ENCODE measurements at regions not wholly inside any gene's neighbourhood (a gene's known extent, or its start where the extent isn't known, plus 50 kb on each side); places are given as distances from the start of the nearest gene placed in this dataset.

- no peak for FAIRE-seq
- Histone ChIP-seq H3K27ac (ENCODE audit: control insufficient read depth, insufficient read depth, low read length) (no peak overlapping the region), H3K4me2 (ENCODE audit: control insufficient read depth, extremely low read depth, insufficient read depth, low read depth, low read length) (no peak overlapping the region), H3K9me1 (ENCODE audit: control insufficient read depth, extremely low read depth, insufficient read depth, low read length) (no peaks in the 10 kb centered on the region), H2AFZ (ENCODE audit: control insufficient read depth, low read length) (no peak overlapping the region), H4K20me1 (ENCODE audit: control insufficient read depth, extremely low read depth, insufficient read depth, low read length) (no peaks in the 10 kb centered on the region), H3K36me3 (ENCODE audit: control insufficient read depth in 2 of 2, extremely low read depth in 1 of 2, insufficient read depth in 2 of 2, low read length in 2 of 2) (no peaks in the 10 kb centered on the region), H3K4me3 (ENCODE audit: control insufficient read depth in 2 of 3, extremely low read depth in 1 of 3, insufficient read depth in 2 of 3, low read depth in 1 of 3, low read length in 3 of 3) (no peak overlapping the region), H3K4me1 (ENCODE audit: control insufficient read depth, extremely low read depth, insufficient read depth, low read length) (no peaks in the 10 kb centered on the region), H3K27me3 (ENCODE audit: control insufficient read depth, extremely low read depth, insufficient read depth, low read length) (no peaks in the 10 kb centered on the region), H3K9ac (ENCODE audit: control insufficient read depth, extremely low read depth, insufficient read depth, low read length) (no peak overlapping the region), H3K9me3 (ENCODE audit: control insufficient read depth, low read depth, low read length) (no peaks in the 10 kb centered on the region), H3K79me2 (ENCODE audit: control insufficient read depth, insufficient read depth, low read length) (no peaks in the 10 kb centered on the region)
- TF ChIP-seq CTCF (optimal IDR thresholded peaks at IDR 0.05 in 1 of 3, IDR thresholded peaks at IDR 0.05 in 1 of 3, conservative IDR thresholded peaks at IDR 0.05 in 1 of 3; ENCODE audit: extremely low read depth in 1 of 3, insufficient read depth in 2 of 3, low read length in 3 of 3) (no peak), EZH2 (IDR thresholded peaks at IDR 0.05; ENCODE audit: low read length) (no peak)
- DNase-seq (ENCODE audit: low read depth, low spot score), result no peak
- dilution Hi-C loops (cut with MboI; ENCODE audit: extremely low pct_ligation_motif_present, low sequenced_read_pairs), result no loop called here
Measured at GRCh38 chr16:63223851-63224250, 1187.6 kb upstream of the CDH8 start.

GRCh38 chr16:63216696-63217423 is 1180.6 kb upstream of the CDH8 start:
- FAIRE-seq (no peak), DNase-seq (ENCODE audit: low read depth, low spot score) (no peak)
- no peak overlapping the region for H3K9ac ChIP-seq (ENCODE audit: control insufficient read depth, extremely low read depth, insufficient read depth, low read length)
- dilution Hi-C loops (cut with MboI; ENCODE audit: extremely low pct_ligation_motif_present, low sequenced_read_pairs), result no loop called here
- no peak overlapping the region for H2AFZ ChIP-seq (ENCODE audit: control insufficient read depth, low read length)
- no peaks in the 10 kb centered on the region for H3K4me1 ChIP-seq (ENCODE audit: control insufficient read depth, extremely low read depth, insufficient read depth, low read length)
- H4K20me1 ChIP-seq (ENCODE audit: control insufficient read depth, extremely low read depth, insufficient read depth, low read length), result no peaks in the 10 kb centered on the region
- no peak overlapping the region for H3K27ac ChIP-seq (ENCODE audit: control insufficient read depth, insufficient read depth, low read length)
- no peaks in the 10 kb centered on the region for H3K79me2 ChIP-seq (ENCODE audit: control insufficient read depth, insufficient read depth, low read length)
- H3K27me3 ChIP-seq (ENCODE audit: control insufficient read depth, extremely low read depth, insufficient read depth, low read length), result no peaks in the 10 kb centered on the region
- no peak overlapping the region for H3K4me2 ChIP-seq (ENCODE audit: control insufficient read depth, extremely low read depth, insufficient read depth, low read depth, low read length)
- H3K36me3 ChIP-seq (ENCODE audit: control insufficient read depth in 2 of 2, extremely low read depth in 1 of 2, insufficient read depth in 2 of 2, low read length in 2 of 2), result no peaks in the 10 kb centered on the region
- H3K9me1 ChIP-seq (ENCODE audit: control insufficient read depth, extremely low read depth, insufficient read depth, low read length), result no peaks in the 10 kb centered on the region
- no peak overlapping the region for H3K4me3 ChIP-seq (ENCODE audit: control insufficient read depth in 2 of 3, extremely low read depth in 1 of 3, insufficient read depth in 2 of 3, low read depth in 1 of 3, low read length in 3 of 3)
- H3K9me3 ChIP-seq (ENCODE audit: control insufficient read depth, low read depth, low read length), result no peaks in the 10 kb centered on the region
- TF ChIP-seq CTCF (optimal IDR thresholded peaks at IDR 0.05 in 1 of 3, IDR thresholded peaks at IDR 0.05 in 1 of 3, conservative IDR thresholded peaks at IDR 0.05 in 1 of 3; ENCODE audit: extremely low read depth in 1 of 3, insufficient read depth in 2 of 3, low read length in 3 of 3) (no peak), EZH2 (IDR thresholded peaks at IDR 0.05; ENCODE audit: low read length) (no peak)

Measured in keratinocyte (primary cell).